Superior temporal gyrus (tissue), 1 donor: ENCODE measurements at regions not wholly inside any gene's neighbourhood (a gene's known extent, or its start where the extent isn't known, plus 50 kb on each side); places are given as distances from the start of the nearest gene placed in this dataset.

Experiments
- DNase-seq: peaks from one replicate; pipeline ENCODE4 v3.0.0-alpha.2; 2016; ENCODE audit errors: extremely low spot score

DNA sequence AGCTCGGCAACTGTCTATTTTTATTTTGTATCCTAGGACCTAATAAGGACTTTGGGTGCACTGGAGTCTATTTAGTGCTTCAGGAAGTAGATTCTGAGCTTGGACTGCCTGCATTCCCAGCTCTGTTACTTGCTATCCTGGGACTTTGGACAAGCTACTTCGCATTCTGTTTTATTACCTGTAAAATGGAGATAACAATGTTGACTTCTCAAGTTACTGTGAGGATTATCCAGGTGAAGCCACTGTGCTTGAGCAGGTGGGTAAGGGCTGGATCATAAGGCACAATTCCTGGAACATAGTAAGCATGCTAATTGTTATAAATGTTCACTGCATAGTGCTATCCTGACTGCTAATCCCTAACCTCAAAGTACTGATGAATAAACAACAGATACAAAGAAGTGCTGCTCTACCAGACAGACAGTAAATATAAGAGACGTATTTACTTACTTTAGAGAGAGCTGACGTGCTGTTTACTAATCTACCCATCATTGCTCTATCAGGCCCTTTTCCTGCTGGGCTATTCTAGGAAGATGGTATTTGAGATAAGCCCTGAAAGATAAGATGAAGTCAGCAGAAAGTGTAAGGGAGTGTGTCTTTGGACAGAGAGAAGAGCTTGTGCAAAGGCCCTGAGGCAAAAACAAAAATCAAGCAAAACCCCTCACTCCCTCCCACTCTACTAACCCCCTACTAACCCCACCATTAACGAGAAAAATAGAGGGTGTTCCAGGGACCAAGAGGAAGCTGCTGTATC lies 50.8 kb upstream of the FLT1 start:
- DNase-seq: no peak
